GM12873 (cell line): ENCODE measurements at regions not wholly inside any gene's neighbourhood (a gene's known extent, or its start where the extent isn't known, plus 50 kb on each side); places are given as distances from the start of the nearest gene placed in this dataset.

Experiments
- TF ChIP-seq, protein P1 (sequence below): IDR thresholded peaks from 2 replicates; pipeline ENCODE4 v1.5.1; 2012; ENCODE audit warnings: low read depth, mild to moderate bottlenecking, moderate library complexity, low read length, control low read depth; ENCODE audit not compliant: insufficient read depth; ENCODE audit errors: missing control alignments

- TF ChIP-seq, protein P1, sequence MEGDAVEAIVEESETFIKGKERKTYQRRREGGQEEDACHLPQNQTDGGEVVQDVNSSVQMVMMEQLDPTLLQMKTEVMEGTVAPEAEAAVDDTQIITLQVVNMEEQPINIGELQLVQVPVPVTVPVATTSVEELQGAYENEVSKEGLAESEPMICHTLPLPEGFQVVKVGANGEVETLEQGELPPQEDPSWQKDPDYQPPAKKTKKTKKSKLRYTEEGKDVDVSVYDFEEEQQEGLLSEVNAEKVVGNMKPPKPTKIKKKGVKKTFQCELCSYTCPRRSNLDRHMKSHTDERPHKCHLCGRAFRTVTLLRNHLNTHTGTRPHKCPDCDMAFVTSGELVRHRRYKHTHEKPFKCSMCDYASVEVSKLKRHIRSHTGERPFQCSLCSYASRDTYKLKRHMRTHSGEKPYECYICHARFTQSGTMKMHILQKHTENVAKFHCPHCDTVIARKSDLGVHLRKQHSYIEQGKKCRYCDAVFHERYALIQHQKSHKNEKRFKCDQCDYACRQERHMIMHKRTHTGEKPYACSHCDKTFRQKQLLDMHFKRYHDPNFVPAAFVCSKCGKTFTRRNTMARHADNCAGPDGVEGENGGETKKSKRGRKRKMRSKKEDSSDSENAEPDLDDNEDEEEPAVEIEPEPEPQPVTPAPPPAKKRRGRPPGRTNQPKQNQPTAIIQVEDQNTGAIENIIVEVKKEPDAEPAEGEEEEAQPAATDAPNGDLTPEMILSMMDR = no peak
Observed at GRCh38 chr1:18005238-18005637, 102.4 kb upstream of the IGSF21 start.

DNA sequence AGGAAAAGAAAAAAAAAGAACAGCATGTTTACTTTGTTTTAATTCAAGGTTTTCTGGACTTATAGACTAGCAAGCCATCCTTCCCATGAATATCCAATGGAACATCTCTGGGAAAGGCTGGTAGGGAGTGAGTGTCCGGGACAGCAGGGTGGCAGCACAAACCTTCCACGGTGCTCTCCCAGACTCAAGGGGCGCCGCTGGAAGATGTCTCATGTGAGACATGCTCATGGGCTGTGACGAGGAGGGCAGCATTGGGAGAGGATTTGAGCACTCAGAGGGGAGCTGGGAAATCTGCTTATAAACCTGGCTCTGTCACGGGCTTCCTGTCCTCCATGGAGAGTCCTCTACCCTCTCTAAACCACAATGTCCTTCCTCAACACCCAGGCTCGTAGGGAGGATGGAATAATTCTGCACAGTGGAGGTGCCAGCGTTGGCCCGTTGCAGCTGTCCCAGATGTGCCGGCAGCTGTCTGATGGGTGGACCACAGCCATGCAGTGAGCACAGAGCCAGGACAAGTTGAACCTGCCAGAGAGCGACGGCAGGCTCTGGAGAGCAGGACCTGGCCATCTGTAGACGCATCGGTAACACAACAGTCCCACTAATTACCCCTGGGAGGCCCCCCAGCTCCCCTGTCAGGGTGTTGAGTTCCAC is 100.1 kb upstream of the IGSF21 start:
- TF ChIP-seq, protein P1 = no peak

- TF ChIP-seq, protein P1 = no peak
Observed at GRCh38 chr1:18008081-18008480, 99.5 kb upstream of the IGSF21 start.

DNA sequence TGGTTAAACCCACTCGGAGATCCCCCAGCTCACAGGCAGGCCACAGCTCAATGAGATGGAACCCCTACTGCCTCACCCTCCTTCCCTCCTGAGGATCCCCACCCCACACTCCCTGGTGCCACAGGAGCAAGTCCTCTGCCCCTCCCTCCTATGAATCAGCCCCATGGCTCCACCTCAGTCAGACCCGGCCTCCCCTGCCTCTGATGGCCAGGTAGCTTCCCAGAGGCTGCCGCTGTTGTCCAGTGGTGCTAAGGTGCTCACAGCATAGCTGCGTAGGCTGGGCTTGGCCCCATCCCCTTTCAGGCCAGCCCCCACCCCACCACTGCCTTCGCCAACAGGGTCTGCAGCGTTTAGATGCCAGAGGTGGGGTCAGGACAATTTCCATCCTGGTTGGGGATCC is 98.5 kb upstream of the IGSF21 start:
- TF ChIP-seq, protein P1 = no peak

GRCh38 chr1:18009478-18009961 is 98.1 kb upstream of the IGSF21 start:
- TF ChIP-seq, protein P1 = no peak

DNA sequence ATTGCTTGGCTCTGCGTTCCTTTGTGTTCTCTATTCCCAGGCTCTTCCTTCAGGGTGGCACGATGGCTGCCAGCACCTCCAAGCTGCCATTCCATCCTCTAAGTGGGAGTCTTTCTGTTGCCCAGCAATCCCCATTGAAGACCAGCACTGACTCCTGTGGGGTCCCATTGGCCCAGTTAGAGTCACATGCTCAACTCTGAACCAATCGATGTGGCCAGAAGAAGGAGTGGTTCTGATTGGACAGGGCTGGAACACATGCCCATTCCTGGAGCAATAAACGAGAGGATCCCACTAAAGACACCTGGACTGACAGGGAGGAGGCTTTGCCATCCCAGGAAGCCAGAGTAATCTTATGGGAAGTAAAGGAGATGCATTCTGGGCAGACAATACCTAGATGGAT is 97.2 kb upstream of the IGSF21 start:
- TF ChIP-seq, protein P1 = no peak

- TF ChIP-seq, protein P1 = no peak
Observed at GRCh38 chr1:18010945-18011344, 96.7 kb upstream of the IGSF21 start.
